Fibroblast of villous mesenchyme (primary cell): ENCODE measurements at regions not wholly inside any gene's neighbourhood (a gene's known extent, or its start where the extent isn't known, plus 50 kb on each side); places are given as distances from the start of the nearest gene placed in this dataset.
A peak's percentile ranks its signal among the peaks of the same experiment; 100 is the strongest.

Experiments used
- DNase-seq: peaks from one replicate; pipeline ENCODE4 v3.0.0-alpha.2; 2010; ENCODE audit warnings: low read depth
- H3K4me3 ChIP-seq: 2 replicates; pipeline ENCODE4 v1.5.1; 2011; ENCODE audit warnings: low read depth, mild to moderate bottlenecking, low read length
- TF ChIP-seq, protein P1 (sequence below): IDR thresholded peaks from 2 replicates; pipeline ENCODE4 v1.5.1; 2012; ENCODE audit warnings: low read depth, mild to moderate bottlenecking, low read length; ENCODE audit not compliant: insufficient read depth

DNA sequence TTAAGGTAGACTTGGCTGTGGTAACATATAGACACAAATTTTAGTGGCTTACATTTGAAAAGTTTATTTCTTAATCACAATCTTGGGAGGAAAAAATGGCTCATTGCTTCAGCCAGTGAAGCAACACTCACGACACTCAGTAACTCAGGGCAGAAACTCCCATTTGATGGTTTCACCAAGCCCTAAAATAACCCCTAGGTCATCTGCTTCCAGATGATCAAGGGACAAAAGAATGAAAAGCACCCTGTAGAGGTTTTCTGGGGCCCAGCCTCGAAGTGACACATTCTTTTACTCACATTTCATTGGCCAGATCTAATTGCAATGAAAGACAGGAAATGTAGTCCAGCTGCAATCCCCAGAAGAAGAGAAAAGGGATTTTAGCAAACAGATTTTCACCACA is 275.9 kb downstream of the TMX3 start:
- TF ChIP-seq, protein P1, sequence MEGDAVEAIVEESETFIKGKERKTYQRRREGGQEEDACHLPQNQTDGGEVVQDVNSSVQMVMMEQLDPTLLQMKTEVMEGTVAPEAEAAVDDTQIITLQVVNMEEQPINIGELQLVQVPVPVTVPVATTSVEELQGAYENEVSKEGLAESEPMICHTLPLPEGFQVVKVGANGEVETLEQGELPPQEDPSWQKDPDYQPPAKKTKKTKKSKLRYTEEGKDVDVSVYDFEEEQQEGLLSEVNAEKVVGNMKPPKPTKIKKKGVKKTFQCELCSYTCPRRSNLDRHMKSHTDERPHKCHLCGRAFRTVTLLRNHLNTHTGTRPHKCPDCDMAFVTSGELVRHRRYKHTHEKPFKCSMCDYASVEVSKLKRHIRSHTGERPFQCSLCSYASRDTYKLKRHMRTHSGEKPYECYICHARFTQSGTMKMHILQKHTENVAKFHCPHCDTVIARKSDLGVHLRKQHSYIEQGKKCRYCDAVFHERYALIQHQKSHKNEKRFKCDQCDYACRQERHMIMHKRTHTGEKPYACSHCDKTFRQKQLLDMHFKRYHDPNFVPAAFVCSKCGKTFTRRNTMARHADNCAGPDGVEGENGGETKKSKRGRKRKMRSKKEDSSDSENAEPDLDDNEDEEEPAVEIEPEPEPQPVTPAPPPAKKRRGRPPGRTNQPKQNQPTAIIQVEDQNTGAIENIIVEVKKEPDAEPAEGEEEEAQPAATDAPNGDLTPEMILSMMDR: no peak
- peak; percentile 74 for DNase-seq
- no peak overlapping the region for H3K4me3 ChIP-seq

DNA sequence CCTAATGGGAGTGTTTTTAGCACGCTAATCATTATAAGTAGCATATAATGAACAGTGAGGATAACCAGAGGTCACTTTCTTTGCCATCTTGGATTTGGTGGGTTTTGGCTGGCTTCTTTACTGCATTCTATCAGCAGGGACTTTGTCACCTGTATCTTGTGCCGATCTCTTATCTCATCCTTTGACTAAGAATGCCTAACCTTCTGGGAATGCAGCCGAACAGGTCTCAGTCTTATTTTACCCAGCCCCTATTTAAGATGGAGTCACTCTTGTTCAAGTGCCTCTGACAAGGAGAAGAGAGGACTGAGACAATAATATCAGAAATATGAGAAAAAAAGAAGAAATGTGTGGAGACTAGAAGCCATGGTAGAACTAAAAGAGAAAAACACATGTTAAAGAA is 276.4 kb downstream of the TMX3 start:
- no peak for DNase-seq
- TF ChIP-seq, protein P1: no peak
- no peak overlapping the region for H3K4me3 ChIP-seq

DNA sequence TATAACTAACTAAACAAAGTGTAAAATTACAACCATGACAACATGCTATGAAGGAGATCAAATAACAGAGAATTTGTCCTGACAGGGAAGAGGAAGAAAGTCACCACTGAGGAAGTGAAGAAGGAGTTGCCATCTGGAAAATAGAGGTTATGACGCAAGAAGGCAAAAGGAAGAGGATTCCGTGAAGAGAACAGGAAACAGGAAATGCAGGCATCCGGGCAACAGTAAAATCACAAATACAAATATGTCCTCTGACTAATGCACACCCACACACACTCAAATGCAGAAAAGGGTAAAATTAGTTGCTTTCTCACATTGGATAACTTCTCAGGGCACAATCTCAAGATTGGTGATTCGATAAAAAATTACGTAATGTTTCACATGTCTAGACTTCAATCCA is 278.4 kb downstream of the TMX3 start:
- TF ChIP-seq, protein P1: no peak
- no peak overlapping the region for H3K4me3 ChIP-seq
- peak; percentile 42 for DNase-seq

DNA sequence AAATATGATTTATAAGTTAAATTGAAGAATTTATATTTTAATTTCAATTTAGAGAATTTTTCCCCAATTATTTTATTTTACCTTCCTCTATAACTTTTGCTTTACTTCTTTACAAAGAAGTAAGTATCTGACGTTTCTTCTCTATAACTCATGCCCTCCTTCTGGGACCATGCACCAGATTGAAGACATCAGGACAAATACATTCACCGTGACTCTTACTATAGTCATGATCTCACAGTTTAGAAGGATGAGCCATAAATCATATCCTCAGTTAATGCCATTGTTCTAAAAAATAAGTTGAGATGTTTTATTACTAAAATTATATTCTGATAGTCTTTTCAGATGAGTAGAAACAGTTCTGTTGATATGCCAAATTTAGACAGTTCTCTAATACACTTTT is 279.3 kb downstream of the TMX3 start:
- DNase-seq: no peak
- H3K4me3 ChIP-seq: no peak overlapping the region
- TF ChIP-seq, protein P1: no peak

DNA sequence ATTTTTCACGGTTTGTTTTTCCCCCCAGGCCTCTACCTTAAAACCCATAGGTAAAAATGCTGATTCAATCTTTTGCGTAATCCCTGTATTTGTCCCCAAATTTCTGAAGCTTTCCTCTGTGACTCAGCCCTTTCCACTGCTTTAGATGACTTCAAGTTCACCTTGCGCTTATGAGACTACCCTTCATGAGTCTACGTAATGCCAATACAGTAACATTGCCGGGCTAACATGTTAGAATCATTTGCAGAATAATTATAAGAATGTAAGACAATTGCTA is 283.0 kb downstream of the TMX3 start:
- TF ChIP-seq, protein P1: no peak
- no peak for DNase-seq
- H3K4me3 ChIP-seq: no peak overlapping the region

DNA sequence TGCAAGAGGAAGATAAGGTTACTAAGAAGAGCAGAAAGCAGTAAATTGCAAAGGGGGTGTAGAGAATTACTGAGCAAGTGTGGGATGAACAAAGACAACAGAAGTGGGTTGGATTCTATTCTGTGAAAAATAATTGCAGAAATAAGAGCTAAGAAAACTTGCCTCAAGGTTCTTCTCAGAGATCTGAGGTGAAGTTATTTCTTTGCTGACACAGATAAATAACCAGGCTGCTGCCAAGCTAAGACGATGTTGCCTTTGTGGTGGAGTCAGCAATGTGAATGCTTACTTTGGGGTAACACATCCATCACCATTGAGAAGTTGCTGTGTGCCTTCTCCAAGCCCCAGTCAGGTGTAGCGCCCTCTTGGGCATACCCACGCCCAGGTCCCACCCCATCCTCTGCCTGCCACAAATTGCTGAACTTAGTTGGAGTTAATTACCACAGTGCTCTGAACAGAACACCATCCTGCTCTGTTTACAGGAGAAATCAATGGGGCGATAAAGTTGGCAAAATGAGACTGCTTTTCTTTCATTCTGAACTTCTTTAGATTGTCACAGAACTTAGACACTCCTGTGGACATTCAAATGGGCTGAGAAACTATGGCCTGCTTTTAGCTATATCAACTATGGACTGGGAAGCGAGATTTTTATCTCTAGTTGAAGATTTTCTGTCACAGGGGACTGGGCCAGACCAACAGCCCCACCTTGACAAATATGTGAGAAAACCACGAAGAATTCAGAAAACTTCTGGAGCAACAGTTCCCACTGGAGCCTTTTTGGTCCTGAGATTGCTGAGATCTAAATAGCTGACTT is 283.6 kb downstream of the TMX3 start:
- TF ChIP-seq, protein P1: no peak
- DNase-seq: peak; percentile 48
- no peak overlapping the region for H3K4me3 ChIP-seq

DNA sequence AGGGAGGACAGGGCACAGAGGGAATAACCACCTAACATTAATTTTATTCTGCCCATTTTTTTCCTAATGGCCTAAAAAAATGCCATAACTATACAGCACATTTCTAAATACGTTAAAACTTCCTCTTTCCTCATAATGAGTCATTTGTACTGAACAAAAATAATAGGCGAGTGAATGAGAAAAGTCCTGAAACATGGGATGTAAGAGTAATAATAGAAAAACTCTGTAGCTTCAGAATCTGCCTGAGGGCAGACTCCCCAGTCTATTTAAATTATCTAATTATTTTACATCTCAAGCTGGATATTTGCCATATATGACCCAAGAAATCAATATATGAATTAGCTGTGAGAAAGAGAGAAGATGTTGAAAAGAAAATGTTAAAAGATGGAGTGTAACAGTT is 285.1 kb downstream of the TMX3 start:
- TF ChIP-seq, protein P1: no peak
- H3K4me3 ChIP-seq: no peak overlapping the region
- DNase-seq: peak; percentile 39
